ENCODE measurements at regions not wholly inside any gene's neighbourhood (a gene's known extent, or its start where the extent isn't known, plus 50 kb on each side); places are given as distances from the start of the nearest gene placed in this dataset.

DNA sequence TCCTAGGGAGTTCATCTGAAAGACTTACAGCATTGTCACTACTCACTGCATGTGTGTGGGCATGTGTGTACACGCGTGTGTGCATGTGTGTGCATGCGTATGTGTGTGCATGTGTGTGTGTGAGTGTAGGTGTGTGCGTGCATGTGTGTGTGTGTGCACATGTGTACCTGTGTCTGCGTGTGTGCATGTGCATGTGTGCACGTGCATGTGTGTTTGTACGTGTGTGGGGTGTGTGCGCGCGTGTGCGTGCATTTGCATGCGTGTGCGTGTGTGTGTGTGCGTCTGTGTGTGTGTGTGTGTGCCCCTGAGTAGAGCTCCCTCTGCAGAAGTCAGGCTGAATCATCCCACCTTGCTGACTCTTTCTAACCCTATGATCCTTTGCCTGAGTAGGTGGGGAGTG, 114.8 kb upstream of the RBFOX1 start (continued):
- TF ChIP-seq ZNF462 (CRISPR knock-in tag; IDR thresholded peaks at IDR 0.05) (no peak), CTCF (conservative IDR thresholded peaks at IDR 0.05; ENCODE audit: low read depth in 2 of 2) (no peak), POLR2AphosphoS5 (IDR thresholded peaks at IDR 0.05; ENCODE audit: low read depth) (no peak), JUNB (IDR thresholded peaks at IDR 0.05; ENCODE audit: unreplicated experiment) (no peak), ZNF114 (CRISPR knock-in tag; IDR thresholded peaks at IDR 0.05) (no peak)
- TF ChIP-seq, protein P1, sequence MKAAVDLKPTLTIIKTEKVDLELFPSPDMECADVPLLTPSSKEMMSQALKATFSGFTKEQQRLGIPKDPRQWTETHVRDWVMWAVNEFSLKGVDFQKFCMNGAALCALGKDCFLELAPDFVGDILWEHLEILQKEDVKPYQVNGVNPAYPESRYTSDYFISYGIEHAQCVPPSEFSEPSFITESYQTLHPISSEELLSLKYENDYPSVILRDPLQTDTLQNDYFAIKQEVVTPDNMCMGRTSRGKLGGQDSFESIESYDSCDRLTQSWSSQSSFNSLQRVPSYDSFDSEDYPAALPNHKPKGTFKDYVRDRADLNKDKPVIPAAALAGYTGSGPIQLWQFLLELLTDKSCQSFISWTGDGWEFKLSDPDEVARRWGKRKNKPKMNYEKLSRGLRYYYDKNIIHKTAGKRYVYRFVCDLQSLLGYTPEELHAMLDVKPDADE (IDR thresholded peaks at IDR 0.05) = no peak

- Mint-ChIP-seq H3K27me3 (ENCODE audit: insufficient read depth, low read depth, poor library complexity) (peaks cover 2% of the 10 kb centered on the region), H3K27ac (no peak overlapping the region), H3K36me3 (ENCODE audit: low read depth) (no peaks in the 10 kb centered on the region; the same call in 2 of the 3 replicates), H3K9me3 (peaks cover 77% of the 10 kb centered on the region), H3K4me1 (peaks cover 29% of the 10 kb centered on the region), H3K4me3 (no peak overlapping the region)
- no peak for DNase-seq (ENCODE audit: low spot score)
- no peak for ATAC-seq
- Histone ChIP-seq H3K4me1 (ENCODE audit: insufficient read depth) (no peaks in the 10 kb centered on the region), H3K27ac (ENCODE audit: low read depth) (no peak overlapping the region), H3K79me2 (replicated peaks; ENCODE audit: insufficient read depth) (no peaks in the 10 kb centered on the region), H4K20me1 (replicated peaks; ENCODE audit: insufficient read depth) (no peaks in the 10 kb centered on the region), H2AFZ (no peak overlapping the region), H3K9me2 (ENCODE audit: insufficient read depth) (no peaks in the 10 kb centered on the region), H3K4me3 (no peak overlapping the region), H3F3A (replicated peaks; ENCODE audit: low read depth) (no peaks in the 10 kb centered on the region), H3K27me3 (ENCODE audit: insufficient read depth) (no peaks in the 10 kb centered on the region), H3K36me3 (ENCODE audit: insufficient read depth) (no peaks in the 10 kb centered on the region; the same call in 1 of the 2 replicates), H3K4me2 (no peak overlapping the region)
- TF ChIP-seq, protein P1 (IDR thresholded peaks at IDR 0.05) = no peak
- TF ChIP-seq POLR2AphosphoS5 (IDR thresholded peaks at IDR 0.05; ENCODE audit: low read depth) = no peak
- TF ChIP-seq ZNF331 (CRISPR knock-in tag; IDR thresholded peaks at IDR 0.05; ENCODE audit: low read depth) = no peak
- TF ChIP-seq EZH2phosphoT487 (IDR thresholded peaks at IDR 0.05; ENCODE audit: unreplicated experiment) = no peak
Measured at GRCh38 chr16:7216719-7217118, 115.9 kb upstream of the RBFOX1 start.
